ENCODE measurements at regions not wholly inside any gene's neighbourhood (a gene's known extent, or its start where the extent isn't known, plus 50 kb on each side); places are given as distances from the start of the nearest gene placed in this dataset.

GRCh38 chr18:43578211-43578610 is 300.9 kb upstream of the SYT4 start:
- BruUV-seq (replicated peaks) = no TSS peak

More at GRCh38 chr18:43578211-43578610, 300.9 kb upstream of the SYT4 start:
- no peaks in the 10 kb centered on the region for H3K9me2 ChIP-seq (ENCODE audit: insufficient read depth)
- no peak overlapping the region for H3K4me2 ChIP-seq (ENCODE audit: low read length)
- no peaks in the 10 kb centered on the region for H3K36me3 ChIP-seq (ENCODE audit: control insufficient read depth in 1 of 2, insufficient read depth in 2 of 2, low read length in 2 of 2)
- no peak for TF ChIP-seq ZNF274 (IDR thresholded peaks at IDR 0.05; ENCODE audit: low read depth, low read length)
- TF ChIP-seq YY1 (IDR thresholded peaks at IDR 0.05; ENCODE audit: extremely low read depth, insufficient replicate concordance, low read depth, low read length) = no peak
- TF ChIP-seq ZBTB33 (IDR thresholded peaks at IDR 0.05; ENCODE audit: extremely low read depth, insufficient replicate concordance, low read length) = no peak
- no peak for TF ChIP-seq CBX3 (IDR thresholded peaks at IDR 0.05; ENCODE audit: low read depth)
- TF ChIP-seq CEBPB (IDR thresholded peaks at IDR 0.05; ENCODE audit: low read depth) = no peak
- TF ChIP-seq SIN3A (IDR thresholded peaks at IDR 0.05; ENCODE audit: low read depth) = no peak
- no peak for TF ChIP-seq SRF (IDR thresholded peaks at IDR 0.05; ENCODE audit: low read depth)
- no peak for TF ChIP-seq ZFX (IDR thresholded peaks at IDR 0.05)
- no peak for TF ChIP-seq ELF1 (IDR thresholded peaks at IDR 0.05; ENCODE audit: borderline replicate concordance, low read depth)
- no peak for TF ChIP-seq ATF3 (IDR thresholded peaks at IDR 0.05)
- TF ChIP-seq SP1 (IDR thresholded peaks at IDR 0.05; ENCODE audit: low read depth) = no peak
- no peak for TF ChIP-seq RAD21 (IDR thresholded peaks at IDR 0.05; ENCODE audit: low read depth)
- TF ChIP-seq TCF7L2 (IDR thresholded peaks at IDR 0.05; ENCODE audit: borderline replicate concordance, extremely low read depth, insufficient read depth, insufficient read length) = no peak
- no peak for TF ChIP-seq EGR1 (IDR thresholded peaks at IDR 0.05; ENCODE audit: low read depth)
- TF ChIP-seq JUND (IDR thresholded peaks at IDR 0.05) = no peak
- no peaks in the 10 kb centered on the region for H3K4me1 ChIP-seq (ENCODE audit: control insufficient read depth in 1 of 2, insufficient read depth in 2 of 2, low read length in 2 of 2)
- peaks cover 0 to 6% of the 10 kb centered on the region in 2 experiments; a peak in 1 of 4 replicates for H3K9me3 ChIP-seq (ENCODE audit: control insufficient read depth in 1 of 2, insufficient read depth in 1 of 2, low read depth in 1 of 2, low read length in 2 of 2)
- H4K20me1 ChIP-seq (ENCODE audit: insufficient read depth) = no peaks in the 10 kb centered on the region
- H3K4me3 ChIP-seq (replicated peaks in 1 of 2; ENCODE audit: low read depth in 1 of 2, low read length in 2 of 2) = no peak overlapping the region
- ChIA-PET POLR2A (no interaction called here), RAD21 (ENCODE audit: low non-redundant PET in 1 of 2, low total read pairs in 2 of 2, uncharacterized antibody in 2 of 2, unreplicated experiment in 2 of 2) (no interaction called here), CTCF (no interaction called here)
- no peaks in the 10 kb centered on the region for H3K27me3 ChIP-seq (ENCODE audit: insufficient read depth, low read length)
- H2AFZ ChIP-seq (ENCODE audit: low read depth, low read length, poor library complexity, severe bottlenecking) = no peak overlapping the region
- intact Hi-C loops (cut with micrococcal nuclease) = no loop called here
- H3K9ac ChIP-seq (ENCODE audit: low read length) = no peak overlapping the region
- DNase-seq (ENCODE audit: low read depth, low spot score) (no peak), ATAC-seq (no peak)
- H3K79me2 ChIP-seq (ENCODE audit: insufficient read depth, low read length) = no peaks in the 10 kb centered on the region
- no peak overlapping the region for H3K27ac ChIP-seq (ENCODE audit: low read depth, low read length)

Data from HCT116 (cell line).